IMR-90 (cell line): ENCODE measurements at regions not wholly inside any gene's neighbourhood (a gene's known extent, or its start where the extent isn't known, plus 50 kb on each side); places are given as distances from the start of the nearest gene placed in this dataset.

Experiments used
- ATAC-seq: fragments of 200-7000 bp; cut with Tn5 transposase; 2 replicates; pipeline ENCODE4 v1.9.1; 2020; ENCODE audit warnings: low read depth, mild to moderate bottlenecking, moderate library complexity
- BruUV-seq: library from RNA; stranded (reverse); fragments of 400-500 nt; replicated peaks from 2 replicates; lab custom pipeline; 2021; lab: Mats Ljungman, UMichigan
- CTCF ChIA-PET: fragments of 300-600 bp; formaldehyde crosslinking; extraction: SDS; loops from one replicate; lab custom pipeline; 2021; ENCODE audit warnings: antibody characterized with exemption; lab: Yijun Ruan, JAX
- POLR2A ChIA-PET: fragments of 300-600 bp; sonication (Branson Sonifier 250); formaldehyde crosslinking; loops from one replicate; lab custom pipeline; 2022; ENCODE audit warnings: antibody characterized with exemption; ENCODE audit not compliant: unreplicated experiment; lab: Charles Lee
- DNase-seq: peaks from one replicate; pipeline ENCODE4 v3.0.0; 2013
- H2AFZ ChIP-seq: replicated peaks from 2 replicates; pipeline ENCODE3; 2013; ENCODE audit warnings: low read length, mild to moderate bottlenecking; ENCODE audit not compliant: poor library complexity
- H2AK5ac ChIP-seq: 2 replicates; pipeline ENCODE4 v1.6.1; 2013; ENCODE audit warnings: low read depth, low read length, inconsistent platforms
- H2AK9ac ChIP-seq: replicated peaks from 2 replicates; pipeline ENCODE3; 2013; ENCODE audit warnings: mild to moderate bottlenecking, low read depth, low read length, moderate library complexity; ENCODE audit not compliant: poor library complexity
- H2BK120ac ChIP-seq: 2 replicates; pipeline ENCODE4 v1.6.1; 2013; ENCODE audit warnings: low read depth, low read length, inconsistent platforms
- H2BK15ac ChIP-seq: 3 replicates; pipeline ENCODE4 v1.6.1; 2013; ENCODE audit warnings: low read depth, low read length, inconsistent platforms
- H2BK20ac ChIP-seq: 2 replicates; pipeline ENCODE4 v1.6.1; 2013; ENCODE audit warnings: low read depth, mild to moderate bottlenecking, inconsistent platforms, low read length, moderate library complexity
- H2BK5ac ChIP-seq: 2 replicates; pipeline ENCODE4 v1.6.1; 2013; ENCODE audit warnings: mild to moderate bottlenecking, low read depth, low read length, inconsistent platforms; ENCODE audit not compliant: poor library complexity, severe bottlenecking
- H3K14ac ChIP-seq: replicated peaks from 2 replicates; pipeline ENCODE4 v1.6.1; 2013; ENCODE audit warnings: low read depth, low read length, inconsistent platforms
- H3K18ac ChIP-seq: 2 replicates; pipeline ENCODE4 v1.6.1; 2013; ENCODE audit warnings: low read depth, low read length, control low read depth
- H3K23ac ChIP-seq: 2 replicates; pipeline ENCODE4 v1.6.1; 2013; ENCODE audit warnings: low read depth, low read length, inconsistent platforms
- H3K27ac ChIP-seq: 2 replicates; pipeline ENCODE4 v1.5.1; 2013; ENCODE audit warnings: mild to moderate bottlenecking, control low read depth, low read length; ENCODE audit not compliant: insufficient read depth
- H3K27me3 ChIP-seq: 2 replicates; pipeline ENCODE4 v1.6.1; 2013; ENCODE audit warnings: low read length; ENCODE audit not compliant: control insufficient read depth, insufficient read depth
- H3K36me3 ChIP-seq: 2 replicates; pipeline ENCODE4 v1.6.1; 2013; ENCODE audit warnings: low read length, mixed read lengths; ENCODE audit not compliant: control insufficient read depth, insufficient read depth
- H3K4ac ChIP-seq: 2 replicates; pipeline ENCODE4 v1.6.1; 2013; ENCODE audit warnings: low read depth, low read length, inconsistent platforms
- H3K4me1 ChIP-seq: 2 replicates; pipeline ENCODE4 v1.6.1; 2013; ENCODE audit warnings: low read length, mixed read lengths; ENCODE audit not compliant: control insufficient read depth, insufficient read depth
- H3K4me2 ChIP-seq: 2 replicates; pipeline ENCODE4 v1.6.1; 2013; ENCODE audit warnings: low read depth, mild to moderate bottlenecking, control low read depth, low read length, moderate library complexity
- H3K4me3 ChIP-seq: 2 replicates; pipeline ENCODE4 v1.5.1; 2013; ENCODE audit warnings: low read depth, mild to moderate bottlenecking, control low read depth, low read length, moderate library complexity; ENCODE audit not compliant: insufficient read depth
- H3K56ac ChIP-seq: 2 replicates; pipeline ENCODE4 v1.6.1; 2013; ENCODE audit warnings: low read length, inconsistent platforms; ENCODE audit not compliant: insufficient read depth; ENCODE audit errors: extremely low read depth
- H3K79me1 ChIP-seq, 2 experiments: 2 replicates each; pipeline ENCODE4 v1.6.1; 2013; ENCODE audit warnings: low read length in 2 of 2, inconsistent platforms in 1 of 2, low read depth in 1 of 2
- H3K9ac ChIP-seq: 2 replicates; pipeline ENCODE4 v1.6.1; 2013; ENCODE audit warnings: low read depth, low read length, control low read depth
- H3K9me1 ChIP-seq: 2 replicates; pipeline ENCODE4 v1.6.1; 2013; ENCODE audit warnings: low read length, inconsistent platforms; ENCODE audit not compliant: insufficient read depth
- H3K9me3 ChIP-seq: 2 replicates; pipeline ENCODE4 v1.6.1; 2013; ENCODE audit warnings: low read length; ENCODE audit not compliant: control insufficient read depth, insufficient read depth
- H4K20me1 ChIP-seq: 2 replicates; pipeline ENCODE4 v1.6.1; 2013; ENCODE audit warnings: low read length, inconsistent platforms; ENCODE audit not compliant: insufficient read depth
- H4K5ac ChIP-seq: 2 replicates; pipeline ENCODE4 v1.6.1; 2013; ENCODE audit warnings: mild to moderate bottlenecking, low read depth, low read length, control low read depth
- H4K8ac ChIP-seq, 2 experiments: 2 replicates each; pipeline ENCODE4 v1.6.1; 2013; ENCODE audit warnings: low read depth in 2 of 2, low read length in 2 of 2, control low read depth in 1 of 2, inconsistent platforms in 1 of 2
- H4K91ac ChIP-seq: 2 replicates; pipeline ENCODE4 v1.6.1; 2013; ENCODE audit warnings: low read depth, low read length, inconsistent platforms; ENCODE audit not compliant: insufficient read depth
- CEBPB ChIP-seq: IDR thresholded peaks from 2 replicates; pipeline ENCODE4 v1.6.1; 2012; ENCODE audit warnings: low read depth, low read length, improper control_type of control experiment
- CHD1 ChIP-seq: IDR thresholded peaks from 2 replicates; pipeline ENCODE4 v1.6.1; 2012; ENCODE audit warnings: low read depth, low read length, improper control_type of control experiment
- MAZ ChIP-seq: IDR thresholded peaks from 2 replicates; pipeline ENCODE4 v1.6.1; 2012; ENCODE audit warnings: low read depth, mild to moderate bottlenecking, low read length, improper control_type of control experiment, moderate library complexity, borderline replicate concordance
- NFE2L2 ChIP-seq: fragments of 150-350 bp; IDR thresholded peaks from 2 replicates; pipeline ENCODE4 v1.6.1; 2016; ENCODE audit warnings: low read depth, mild to moderate bottlenecking, low read length
- RFX5 ChIP-seq: IDR thresholded peaks from 2 replicates; pipeline ENCODE4 v1.8.0; 2012; ENCODE audit warnings: low read depth, mild to moderate bottlenecking, low read length, moderate library complexity
- WGBS, 2 experiments: methylation state at CpG; one replicate each; pipeline versions ENCODE4 v1.1.5 to v1.1.7; 2013; ENCODE audit warnings: missing lambda C conversion rate in 2 of 2; ENCODE audit not compliant: insufficient read length in 1 of 2; ENCODE audit errors: extremely low coverage in 2 of 2; 5-methylcytosine and 5-hydroxymethylcytosine counted together
- dilution Hi-C: fragments of 300-500 bp; cut with HindIII; formaldehyde crosslinking; loops from one replicate; pipeline ENCODE4 v1.14.3; 2018; ENCODE audit warnings: low sequenced_read_pairs; ENCODE audit not compliant: unreplicated experiment
- in situ Hi-C: fragments of 300-500 bp; cut with MboI; formaldehyde crosslinking; loops from 3 replicates; pipeline ENCODE4 v1.14.3; 2019; ENCODE audit warnings: low sequenced_read_pairs, inconsistent platforms, mixed read lengths
- intact Hi-C: fragments of 100-400 bp; cut with micrococcal nuclease; formaldehyde crosslinking; loops from 2 replicates; pipeline ENCODE4 v1.10.0; 2022
- TF ChIP-seq, protein P1 (sequence below): fragments of 150-350 bp; IDR thresholded peaks from 2 replicates; pipeline ENCODE4 v1.6.1; 2017; ENCODE audit warnings: mild to moderate bottlenecking, antibody characterized with exemption, low read length, low read depth

DNA sequence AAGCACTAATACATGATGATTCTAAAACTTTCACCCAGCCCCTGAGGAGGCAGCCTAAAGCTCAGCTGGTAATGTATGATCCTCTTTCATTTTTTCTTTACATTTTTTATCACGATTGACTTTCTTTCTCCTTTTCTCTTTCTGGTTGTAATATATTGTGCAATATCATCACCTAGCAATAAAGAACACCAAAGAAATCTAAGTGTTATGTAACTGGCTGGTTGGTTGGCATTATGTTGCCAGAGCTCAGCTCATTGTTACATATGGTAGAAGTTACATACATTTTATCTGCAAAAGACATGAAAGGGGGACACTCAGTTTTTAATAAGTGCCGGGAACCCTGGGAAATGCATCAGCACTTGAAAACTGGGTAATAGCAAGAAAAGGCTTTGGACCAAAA lies 432.1 kb upstream of the DDI1 start:
- no peak overlapping the region for H3K23ac ChIP-seq
- intact Hi-C loops (loop anchor here (5.0 to 10.0 kb wide), 2 partner anchors 320 to 497 kb away; partner anchors contain the start of gene DYNC2H1), in situ Hi-C loops (no loop called here)

More for the DNA sequence above, 432.1 kb upstream of the DDI1 start:
- WGBS, 2 experiments = 80% methylated on average over 1 of the region's 2 CpGs; no CpG with 5 or more reads in 1 of the 2 experiments
- H3K9me1 ChIP-seq = no peaks in the 10 kb centered on the region
- H2AK5ac ChIP-seq = no peak overlapping the region
- H2BK5ac ChIP-seq = no peak overlapping the region
- dilution Hi-C loops = no loop called here
- H4K20me1 ChIP-seq = no peaks in the 10 kb centered on the region
- no peak overlapping the region for H2BK15ac ChIP-seq
- H2BK120ac ChIP-seq = no peak overlapping the region
- H2AK9ac ChIP-seq = no peak overlapping the region
- no peak overlapping the region for H4K5ac ChIP-seq
- no peak overlapping the region for H3K4me3 ChIP-seq
- H3K4me1 ChIP-seq = peaks cover 4% of the 10 kb centered on the region; the same call in 1 of the 2 replicates
- H3K4ac ChIP-seq = no peak overlapping the region
- no peak overlapping the region for H2AFZ ChIP-seq
- ChIA-PET CTCF (interaction anchor here (1.9 kb wide), 1 partner anchor 279 kb away, joined by 6 read pairs; no protein-coding TSS in a partner anchor), POLR2A (no interaction called here)
- DNase-seq (no peak), ATAC-seq (no peak)
- H3K9me3 ChIP-seq = no peaks in the 10 kb centered on the region
- no peak overlapping the region for H3K14ac ChIP-seq
- no peaks in the 10 kb centered on the region for H3K27me3 ChIP-seq
- no peak overlapping the region for H2BK20ac ChIP-seq
- H4K91ac ChIP-seq = no peak overlapping the region
- BruUV-seq = no TSS peak
- H3K79me1 ChIP-seq = no peaks in the 10 kb centered on the region
- no peaks in the 10 kb centered on the region for H3K36me3 ChIP-seq
- H3K9ac ChIP-seq = no peak overlapping the region
- H3K4me2 ChIP-seq = no peak overlapping the region
- TF ChIP-seq CEBPB (peak; percentile 84), NFE2L2 (no peak), CHD1 (no peak), MAZ (no peak), RFX5 (no peak)
- TF ChIP-seq, protein P1, sequence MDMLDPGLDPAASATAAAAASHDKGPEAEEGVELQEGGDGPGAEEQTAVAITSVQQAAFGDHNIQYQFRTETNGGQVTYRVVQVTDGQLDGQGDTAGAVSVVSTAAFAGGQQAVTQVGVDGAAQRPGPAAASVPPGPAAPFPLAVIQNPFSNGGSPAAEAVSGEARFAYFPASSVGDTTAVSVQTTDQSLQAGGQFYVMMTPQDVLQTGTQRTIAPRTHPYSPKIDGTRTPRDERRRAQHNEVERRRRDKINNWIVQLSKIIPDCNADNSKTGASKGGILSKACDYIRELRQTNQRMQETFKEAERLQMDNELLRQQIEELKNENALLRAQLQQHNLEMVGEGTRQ = no peak
- H3K18ac ChIP-seq = no peak overlapping the region
- H3K56ac ChIP-seq = no peak overlapping the region
- H4K8ac ChIP-seq = no peak overlapping the region
- no peak overlapping the region for H3K27ac ChIP-seq
